ENCODE measurements at regions not wholly inside any gene's neighbourhood (a gene's known extent, or its start where the extent isn't known, plus 50 kb on each side); places are given as distances from the start of the nearest gene placed in this dataset.

- TF ChIP-seq CTCF (IDR thresholded peaks at IDR 0.05; ENCODE audit: low read depth, low read length, missing control alignments) = no peak
- DNase-seq (ENCODE audit: low read depth) = no peak
- no peak overlapping the region for H3K4me3 ChIP-seq (ENCODE audit: low read depth, low read length)
Observed at GRCh38 chr1:96927125-96927524, 205.5 kb downstream of the PTBP2 start.

GRCh38 chr1:96931136-96931535 is 209.6 kb downstream of the PTBP2 start:
- TF ChIP-seq CTCF (IDR thresholded peaks at IDR 0.05; ENCODE audit: low read depth, low read length, missing control alignments) = no peak

GRCh38 chr1:96934282-96934681 is 212.7 kb downstream of the PTBP2 start:
- DNase-seq (ENCODE audit: low read depth) = no peak
- TF ChIP-seq CTCF (IDR thresholded peaks at IDR 0.05; ENCODE audit: low read depth, low read length, missing control alignments) = no peak
- H3K4me3 ChIP-seq (ENCODE audit: low read depth, low read length) = no peak overlapping the region

More at GRCh38 chr1:96931136-96931535, 209.6 kb downstream of the PTBP2 start:
- DNase-seq (ENCODE audit: low read depth) = no peak
- H3K4me3 ChIP-seq (ENCODE audit: low read depth, low read length) = no peak overlapping the region

- no peak for DNase-seq (ENCODE audit: low read depth)
- H3K4me3 ChIP-seq (ENCODE audit: low read depth, low read length) = no peak overlapping the region
- TF ChIP-seq CTCF (IDR thresholded peaks at IDR 0.05; ENCODE audit: low read depth, low read length, missing control alignments) = no peak
Observed at GRCh38 chr1:96944432-96945092, 223.0 kb downstream of the PTBP2 start.

GRCh38 chr1:96945509-96946084 is 224.0 kb downstream of the PTBP2 start:
- no peak overlapping the region for H3K4me3 ChIP-seq (ENCODE audit: low read depth, low read length)
- DNase-seq (ENCODE audit: low read depth) = no peak
- TF ChIP-seq CTCF (IDR thresholded peaks at IDR 0.05; ENCODE audit: low read depth, low read length, missing control alignments) = no peak

GRCh38 chr1:96955307-96956012 is 233.9 kb downstream of the PTBP2 start:
- no peak for TF ChIP-seq CTCF (IDR thresholded peaks at IDR 0.05; ENCODE audit: low read depth, low read length, missing control alignments)
- no peak for DNase-seq (ENCODE audit: low read depth)
- H3K4me3 ChIP-seq (ENCODE audit: low read depth, low read length) = no peak overlapping the region
